ENCODE measurements at regions not wholly inside any gene's neighbourhood (a gene's known extent, or its start where the extent isn't known, plus 50 kb on each side); places are given as distances from the start of the nearest gene placed in this dataset.
"Not testable (repeated sequence)": the region's sequence is repeated elsewhere in the genome, so short reads cannot be mapped to it uniquely, and the experiment has no call there.

DNA sequence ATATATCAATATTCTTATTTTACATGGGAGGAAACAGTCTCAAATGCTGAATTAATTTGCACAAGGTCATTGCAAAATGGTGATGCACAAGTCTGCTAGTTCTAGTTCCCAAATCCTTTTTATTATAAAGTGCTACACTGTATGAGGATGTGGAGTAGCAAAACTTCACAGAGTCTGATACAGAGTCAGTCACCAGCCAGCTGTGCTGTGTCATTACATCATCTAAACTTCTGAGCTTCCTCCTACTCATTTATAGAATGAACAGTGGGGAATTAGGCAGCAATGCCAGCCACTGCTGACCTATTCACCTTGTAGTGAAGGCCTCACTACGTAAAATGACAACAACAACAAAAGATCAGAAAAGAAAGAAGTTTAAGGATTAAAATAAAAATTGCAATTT, 357.8 kb downstream of the TMEM167A start:
- intact Hi-C loops (cut with DNase I): no loop called here
- Histone ChIP-seq H3K4me3 (no peak overlapping the region), H3K27me3 (ENCODE audit: insufficient read depth in 3 of 3, low read length in 2 of 3) (no peaks in the 10 kb centered on the region), H3K27ac (no peak overlapping the region), H3K4me1 (no peaks in the 10 kb centered on the region), H3K36me3 (ENCODE audit: insufficient read depth in 1 of 2, low read depth in 1 of 2) (no peaks in the 10 kb centered on the region), H3K9me3 (no peaks in the 10 kb centered on the region)
- TF ChIP-seq, protein P1, sequence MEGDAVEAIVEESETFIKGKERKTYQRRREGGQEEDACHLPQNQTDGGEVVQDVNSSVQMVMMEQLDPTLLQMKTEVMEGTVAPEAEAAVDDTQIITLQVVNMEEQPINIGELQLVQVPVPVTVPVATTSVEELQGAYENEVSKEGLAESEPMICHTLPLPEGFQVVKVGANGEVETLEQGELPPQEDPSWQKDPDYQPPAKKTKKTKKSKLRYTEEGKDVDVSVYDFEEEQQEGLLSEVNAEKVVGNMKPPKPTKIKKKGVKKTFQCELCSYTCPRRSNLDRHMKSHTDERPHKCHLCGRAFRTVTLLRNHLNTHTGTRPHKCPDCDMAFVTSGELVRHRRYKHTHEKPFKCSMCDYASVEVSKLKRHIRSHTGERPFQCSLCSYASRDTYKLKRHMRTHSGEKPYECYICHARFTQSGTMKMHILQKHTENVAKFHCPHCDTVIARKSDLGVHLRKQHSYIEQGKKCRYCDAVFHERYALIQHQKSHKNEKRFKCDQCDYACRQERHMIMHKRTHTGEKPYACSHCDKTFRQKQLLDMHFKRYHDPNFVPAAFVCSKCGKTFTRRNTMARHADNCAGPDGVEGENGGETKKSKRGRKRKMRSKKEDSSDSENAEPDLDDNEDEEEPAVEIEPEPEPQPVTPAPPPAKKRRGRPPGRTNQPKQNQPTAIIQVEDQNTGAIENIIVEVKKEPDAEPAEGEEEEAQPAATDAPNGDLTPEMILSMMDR (IDR thresholded peaks at IDR 0.05): no peak
- ATAC-seq: no peak
- DNase-seq: no peak
- 37 to 48% (median 46%) methylated on average over 1 of the region's 1 CpG for WGBS, 3 donors

DNA sequence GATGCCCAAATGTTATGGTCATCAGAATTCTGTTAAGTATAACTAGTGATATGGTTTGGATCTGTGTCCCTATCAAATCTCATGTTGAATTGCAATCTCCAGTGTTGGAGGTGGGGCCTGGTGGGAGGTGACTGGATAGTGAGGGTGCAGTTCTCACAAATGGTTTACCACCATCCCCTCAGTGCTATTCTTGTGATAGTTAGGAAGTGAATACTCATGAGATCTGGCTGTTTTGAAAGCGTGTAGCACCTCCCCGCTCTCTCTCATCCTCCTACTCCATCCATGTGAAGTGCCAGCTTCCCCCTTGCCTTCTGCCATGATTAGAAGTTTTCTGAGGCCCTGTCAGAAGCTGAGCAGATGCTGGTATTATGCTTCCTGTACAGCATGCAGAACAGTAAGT, 359.5 kb downstream of the TMEM167A start:
- intact Hi-C loops (cut with DNase I): no loop called here
- Histone ChIP-seq H3K36me3 (ENCODE audit: insufficient read depth in 1 of 2, low read depth in 1 of 2) (no peaks in the 10 kb centered on the region), H3K4me3 (no peak overlapping the region), H3K27me3 (ENCODE audit: insufficient read depth in 3 of 3, low read length in 2 of 3) (no peaks in the 10 kb centered on the region), H3K4me1 (no peaks in the 10 kb centered on the region), H3K9me3 (no peaks in the 10 kb centered on the region), H3K27ac (no peak overlapping the region)
- 90 to 94% (median 93%) methylated on average over 2 of the region's 2 CpGs for WGBS, 3 donors
- ATAC-seq: no peak
- DNase-seq: no peak
- TF ChIP-seq, protein P1 (IDR thresholded peaks at IDR 0.05): no peak

DNA sequence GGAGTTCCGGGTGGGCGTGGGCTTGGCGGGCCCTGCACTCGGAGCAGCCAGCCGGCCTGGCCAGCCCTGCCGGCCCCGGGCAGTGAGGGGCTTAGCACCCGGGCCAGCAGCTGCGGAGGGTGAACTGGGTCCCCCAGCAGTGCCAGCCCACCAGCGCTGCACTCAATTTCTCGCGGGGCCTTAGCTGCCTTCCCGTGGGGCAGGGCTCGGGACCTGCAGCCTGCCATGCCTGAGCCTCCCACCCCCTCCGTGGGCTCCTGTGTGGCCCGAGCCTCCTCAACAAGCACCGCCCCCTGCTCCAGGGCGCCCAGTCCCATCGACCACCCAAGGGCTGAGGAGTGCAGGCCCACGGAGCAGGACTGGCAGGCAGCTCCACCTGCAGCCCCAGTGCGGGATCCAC, 362.5 kb downstream of the TMEM167A start:
- H3K36me3 ChIP-seq (ENCODE audit: insufficient read depth in 1 of 2, low read depth in 1 of 2); H3K4me1 ChIP-seq; H3K27me3 ChIP-seq (ENCODE audit: insufficient read depth in 3 of 3, low read length in 2 of 3); ATAC-seq; H3K4me3 ChIP-seq; intact Hi-C loops (cut with DNase I); H3K9me3 ChIP-seq; DNase-seq; H3K27ac ChIP-seq: not testable (repeated sequence)
- 95 to 96% (median 96%) methylated on average over 15 to 21 of the region's 21 CpGs for WGBS, 3 donors

DNA sequence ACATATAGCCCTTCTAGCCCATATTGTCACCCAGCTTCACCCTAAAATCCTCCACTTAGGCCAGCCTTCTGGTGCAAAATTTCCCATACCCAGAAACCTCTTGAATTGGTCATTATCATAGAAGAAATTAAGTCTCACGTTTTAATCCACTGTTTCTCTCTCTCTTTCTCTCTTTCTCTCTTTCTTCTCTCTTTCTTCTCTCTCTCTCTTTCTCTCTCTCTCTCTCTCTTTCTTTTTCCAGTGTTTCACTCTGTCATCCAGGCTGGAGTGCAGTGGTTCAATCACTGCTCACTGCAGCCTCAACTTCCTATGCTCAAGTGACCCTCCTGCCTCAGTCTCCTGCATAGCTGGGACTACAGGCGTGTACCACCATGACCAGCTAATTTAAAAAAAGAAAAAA, 363.4 kb downstream of the TMEM167A start:
- TF ChIP-seq, protein P1 (IDR thresholded peaks at IDR 0.05): no peak
- H3K4me1 ChIP-seq: no peaks in the 10 kb centered on the region
- no peaks in the 10 kb centered on the region for H3K36me3 ChIP-seq (ENCODE audit: insufficient read depth in 1 of 2, low read depth in 1 of 2)
- DNase-seq (no peak), ATAC-seq (no peak)
- intact Hi-C loops (cut with DNase I): no loop called here
- WGBS, 3 donors: 91 to 95% (median 95%) methylated on average over 2 of the region's 2 CpGs
- no peaks in the 10 kb centered on the region for H3K9me3 ChIP-seq
- no peaks in the 10 kb centered on the region for H3K27me3 ChIP-seq (ENCODE audit: insufficient read depth in 3 of 3, low read length in 2 of 3)
- no peak overlapping the region for H3K4me3 ChIP-seq
- H3K27ac ChIP-seq: no peak overlapping the region

DNA sequence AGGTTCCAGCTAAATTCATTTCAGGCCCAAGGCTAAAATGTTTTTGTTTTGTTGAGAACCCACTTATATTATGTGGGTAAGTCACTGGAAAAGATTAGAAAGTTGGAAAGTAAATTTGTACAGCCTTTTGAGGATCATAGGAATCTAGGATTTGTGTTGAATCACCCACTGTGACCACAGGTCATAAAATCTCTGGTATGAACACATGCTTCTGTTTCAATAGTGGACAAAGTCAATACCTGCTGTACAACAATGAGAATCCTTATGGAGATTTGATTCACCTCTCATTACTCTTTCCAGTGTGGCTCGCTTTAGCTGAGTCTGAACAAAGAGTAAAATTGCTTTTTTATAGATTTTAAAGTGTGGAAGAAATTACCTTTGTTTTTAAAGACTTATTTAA, 369.5 kb downstream of the TMEM167A start:
- intact Hi-C loops (cut with DNase I): no loop called here
- H3K4me1 ChIP-seq: no peaks in the 10 kb centered on the region
- H3K4me3 ChIP-seq: no peak overlapping the region
- WGBS, 3 donors: 0 to 93% (median 1%) methylated on average over 1 of the region's 1 CpG
- no peaks in the 10 kb centered on the region for H3K36me3 ChIP-seq (ENCODE audit: insufficient read depth in 1 of 2, low read depth in 1 of 2)
- H3K27me3 ChIP-seq (ENCODE audit: insufficient read depth in 3 of 3, low read length in 2 of 3): no peaks in the 10 kb centered on the region
- H3K27ac ChIP-seq: no peak overlapping the region
- TF ChIP-seq, protein P1 (IDR thresholded peaks at IDR 0.05): no peak
- DNase-seq: no peak
- no peak for ATAC-seq
- no peaks in the 10 kb centered on the region for H3K9me3 ChIP-seq

Measured in psoas muscle (tissue), 7 donors.